Skeletal muscle cell (primary cell): ENCODE measurements at regions not wholly inside any gene's neighbourhood (a gene's known extent, or its start where the extent isn't known, plus 50 kb on each side); places are given as distances from the start of the nearest gene placed in this dataset.

Experiments
- DNase-seq: peaks from one replicate; pipeline ENCODE4 v3.0.0-alpha.2; 2010; ENCODE audit warnings: low read depth
- H3K4me3 ChIP-seq: 2 replicates; pipeline ENCODE4 v1.5.1; 2011; ENCODE audit warnings: low read depth, mild to moderate bottlenecking, control low read depth, low read length, moderate library complexity

DNA sequence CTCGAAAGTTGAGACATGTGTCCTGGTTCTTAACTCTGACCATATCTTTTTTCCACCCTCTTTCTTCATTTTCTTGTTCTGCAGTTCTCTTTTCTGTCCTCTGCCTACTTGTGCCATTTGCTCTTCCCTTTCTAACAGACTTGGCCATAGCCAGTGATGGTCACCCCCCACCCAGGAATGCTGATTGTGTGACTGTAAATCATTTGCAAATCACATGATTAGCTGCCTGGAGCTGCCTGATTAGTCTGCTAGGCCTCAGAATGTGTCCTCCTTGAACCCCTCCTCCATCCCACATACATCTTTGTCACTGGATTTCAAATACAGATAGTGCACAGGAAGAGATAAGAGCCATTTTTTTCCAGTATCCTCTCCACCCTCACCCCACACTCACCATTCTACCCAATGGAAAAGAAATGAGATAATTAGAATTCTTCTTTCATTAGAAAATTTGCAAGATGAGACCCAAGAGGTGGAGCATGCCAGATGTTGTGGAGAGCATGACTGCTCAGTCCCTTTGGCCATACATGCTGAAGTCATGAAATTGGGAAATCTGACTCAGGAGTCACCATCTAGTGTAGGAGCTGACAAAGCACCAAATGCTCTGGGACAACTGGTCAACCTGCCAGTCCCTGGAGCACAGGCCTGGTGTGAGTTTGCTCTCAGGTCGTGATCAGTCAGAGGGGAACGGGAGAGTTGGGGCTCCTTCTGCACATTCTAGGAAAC is 538.2 kb downstream of the CCDC171 start:
- no peak overlapping the region for H3K4me3 ChIP-seq
- no peak for DNase-seq

DNA sequence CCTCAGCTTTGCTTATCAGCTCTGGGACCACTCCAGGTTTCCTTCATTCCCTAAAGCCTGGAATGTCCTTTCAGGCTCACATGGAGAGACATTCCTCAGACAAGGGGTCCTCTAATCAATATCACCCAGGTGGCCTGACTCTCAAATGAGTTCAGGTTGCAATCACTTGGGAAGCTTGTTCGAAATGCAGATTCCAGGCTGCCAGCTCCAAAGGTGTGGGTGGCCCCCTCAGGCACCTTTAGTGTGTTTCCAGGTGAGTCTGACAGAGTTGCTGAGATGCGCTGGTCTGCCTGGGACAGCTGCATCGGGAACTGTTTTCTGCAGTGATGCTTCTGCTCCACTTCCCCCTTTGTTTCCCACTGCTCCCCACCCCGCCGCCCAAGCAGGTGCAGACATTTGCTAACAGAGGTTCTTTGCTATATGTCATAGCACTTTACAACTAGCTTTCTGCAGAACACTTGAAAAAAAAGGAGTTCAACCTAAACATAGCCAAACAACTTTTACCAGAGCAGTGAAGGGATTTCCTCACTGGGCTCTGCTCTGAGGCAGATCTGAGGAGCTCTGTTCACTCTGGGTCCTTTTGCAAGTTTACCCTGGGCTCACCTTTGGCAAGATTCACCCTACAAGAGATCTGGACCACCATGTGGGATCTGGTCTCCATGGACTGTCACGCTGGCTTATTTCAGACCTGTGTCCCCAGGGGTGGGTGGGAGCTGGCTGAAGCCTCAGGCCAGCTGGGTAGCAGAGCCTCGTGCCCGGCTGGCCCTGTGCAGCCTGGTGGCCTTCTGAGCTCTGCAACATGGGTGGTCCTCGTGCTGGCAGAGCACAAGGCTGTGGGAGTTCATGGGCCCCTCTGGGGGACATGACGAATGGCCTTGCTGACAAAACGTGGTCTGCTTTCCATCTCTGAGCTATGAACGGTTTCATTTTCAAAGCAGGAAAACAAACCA is 539.6 kb downstream of the CCDC171 start:
- no peak overlapping the region for H3K4me3 ChIP-seq
- peak; percentile 51 for DNase-seq

DNA sequence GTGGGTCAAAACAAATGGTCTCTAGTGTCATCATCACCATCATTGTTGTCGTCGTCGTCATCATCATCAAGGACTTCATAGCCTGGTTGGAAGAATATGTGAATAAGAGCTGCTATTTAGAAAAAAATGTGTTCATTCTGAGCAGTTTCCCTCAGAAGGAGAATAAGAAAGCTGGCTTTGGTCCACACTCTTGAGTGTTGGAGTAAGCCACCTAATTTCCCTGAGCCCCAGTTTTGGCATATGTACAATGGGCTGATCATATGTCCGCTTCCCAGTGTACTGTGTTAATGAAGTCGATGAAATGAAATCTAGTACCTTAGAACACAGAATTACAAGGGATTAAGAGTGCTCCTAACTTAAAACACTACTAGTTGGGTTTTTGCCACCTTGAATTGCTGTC is 545.5 kb downstream of the CCDC171 start:
- no peak for DNase-seq
- no peak overlapping the region for H3K4me3 ChIP-seq

DNA sequence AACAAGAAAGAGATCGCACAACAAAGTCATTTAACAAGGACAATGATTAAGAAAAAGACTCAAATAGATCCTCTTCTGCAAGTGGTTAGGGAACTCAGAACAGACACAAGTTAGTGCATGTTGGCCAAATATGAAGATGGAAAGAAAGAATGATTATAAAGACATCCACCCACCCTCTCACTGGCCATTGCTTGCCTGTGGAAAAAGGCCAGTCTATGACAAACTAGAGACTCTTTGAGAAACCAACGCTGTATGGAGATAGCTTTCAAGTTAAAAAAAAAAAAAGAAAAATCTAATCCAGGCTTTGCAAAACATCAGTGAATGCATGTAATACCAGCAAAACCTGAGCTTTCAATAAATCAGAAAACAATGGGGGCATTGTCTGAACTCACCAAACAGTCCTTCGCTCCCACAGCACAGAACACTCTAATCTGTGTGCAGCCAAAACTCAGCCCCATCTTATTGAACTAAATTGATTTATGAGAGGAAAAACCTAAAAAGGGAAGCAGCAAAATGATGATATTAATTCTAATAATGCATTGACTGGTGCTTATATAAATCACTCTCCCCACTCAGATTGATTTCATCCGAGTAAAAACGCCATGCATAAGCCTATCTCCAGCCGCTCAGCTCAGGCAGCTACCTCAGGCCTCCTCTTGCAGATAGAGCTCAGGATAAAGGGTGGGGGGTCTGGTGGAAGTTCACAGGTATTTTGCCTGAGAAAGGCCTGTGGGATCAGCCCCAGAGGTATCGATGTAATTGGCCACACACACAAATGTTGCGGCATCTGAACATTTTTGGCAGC is 547.1 kb downstream of the CCDC171 start:
- no peak for DNase-seq
- H3K4me3 ChIP-seq: no peak overlapping the region

DNA sequence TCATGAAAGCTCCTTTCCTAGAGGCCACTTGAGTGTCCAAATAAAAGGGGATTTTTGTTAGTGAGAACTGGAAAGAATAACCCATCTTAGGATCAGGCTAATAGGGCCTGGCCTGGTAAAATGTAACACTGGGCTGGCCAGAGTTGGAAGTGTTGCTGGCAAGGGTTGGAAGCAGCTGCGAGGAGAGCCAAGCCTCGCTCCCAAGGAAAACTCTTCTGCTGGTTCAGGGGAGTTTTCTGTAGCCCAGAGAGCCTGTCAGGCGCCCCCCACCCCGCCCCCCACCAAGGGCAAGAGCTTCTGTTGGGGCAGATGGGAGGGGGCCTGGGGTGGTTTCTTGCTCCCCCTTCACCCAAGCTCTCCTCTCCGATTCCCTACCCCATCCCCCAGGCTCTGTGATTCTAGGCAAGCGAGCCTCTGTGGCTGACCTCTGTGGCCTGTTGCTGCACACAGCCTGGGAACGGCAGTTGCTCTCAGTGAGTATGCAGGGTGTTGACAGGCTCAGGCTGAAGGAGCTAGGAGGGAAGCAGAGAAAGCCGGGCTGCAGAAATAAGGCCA is 547.8 kb downstream of the CCDC171 start:
- no peak overlapping the region for H3K4me3 ChIP-seq
- DNase-seq: peak; percentile 82

DNA sequence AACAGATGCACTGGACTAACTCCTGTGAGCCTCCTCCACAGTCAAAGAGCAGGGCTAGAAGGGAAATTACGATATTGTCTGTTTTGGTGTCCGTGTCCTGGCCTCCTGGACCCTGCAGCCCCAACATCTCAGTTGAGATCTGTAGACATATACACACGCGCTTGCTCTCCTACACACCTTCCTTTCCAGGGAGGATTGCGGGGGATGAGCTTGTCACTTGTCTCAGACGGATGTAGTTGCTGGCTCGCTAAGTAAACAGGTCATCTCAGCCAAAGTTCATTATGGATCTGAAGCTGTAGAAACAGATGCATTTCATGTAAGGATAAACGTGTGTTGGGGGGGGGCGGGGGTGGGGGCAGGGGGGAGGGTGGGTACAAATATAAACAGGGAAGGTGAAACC is 549.3 kb downstream of the CCDC171 start:
- no peak for DNase-seq
- H3K4me3 ChIP-seq: no peak overlapping the region

DNA sequence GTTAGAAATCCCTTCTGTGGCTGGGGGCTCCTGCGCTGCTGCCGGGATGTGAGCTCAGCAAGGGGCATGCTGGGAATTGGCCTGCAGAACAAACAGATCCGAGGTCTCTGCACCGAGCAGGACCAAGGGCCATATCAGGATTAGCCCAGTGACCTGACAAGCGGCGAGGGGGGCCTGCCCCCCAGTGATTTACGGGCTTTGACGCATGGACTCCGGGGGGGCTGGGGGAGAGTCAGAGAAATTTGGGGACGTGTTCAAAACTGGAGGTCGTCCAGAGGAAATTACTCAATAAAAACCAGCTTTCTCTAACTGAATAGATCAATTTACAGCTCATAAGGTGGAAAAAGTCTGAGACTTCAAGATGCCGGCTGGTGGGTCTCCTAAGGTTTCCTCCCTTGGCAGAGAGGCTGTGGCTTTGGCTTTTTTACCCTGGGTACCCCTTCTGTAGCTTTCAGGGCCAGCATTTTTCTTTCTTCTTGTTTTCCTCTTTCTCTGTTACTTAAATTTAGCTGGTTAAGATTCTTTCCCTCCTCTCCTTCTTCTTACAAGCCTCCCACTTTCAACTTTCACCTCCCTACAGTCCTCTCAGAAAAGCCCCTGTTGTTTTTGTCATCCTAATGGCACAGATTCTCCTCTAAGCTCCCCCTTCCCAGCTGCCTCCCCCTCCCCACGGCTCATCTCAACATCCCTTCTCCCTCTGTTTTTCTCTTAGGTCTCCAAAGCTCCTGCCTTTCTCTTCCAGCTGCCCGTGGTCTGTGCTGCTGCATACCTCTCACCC is 551.0 kb downstream of the CCDC171 start:
- H3K4me3 ChIP-seq: no peak overlapping the region
- DNase-seq: peak; percentile 64

DNA sequence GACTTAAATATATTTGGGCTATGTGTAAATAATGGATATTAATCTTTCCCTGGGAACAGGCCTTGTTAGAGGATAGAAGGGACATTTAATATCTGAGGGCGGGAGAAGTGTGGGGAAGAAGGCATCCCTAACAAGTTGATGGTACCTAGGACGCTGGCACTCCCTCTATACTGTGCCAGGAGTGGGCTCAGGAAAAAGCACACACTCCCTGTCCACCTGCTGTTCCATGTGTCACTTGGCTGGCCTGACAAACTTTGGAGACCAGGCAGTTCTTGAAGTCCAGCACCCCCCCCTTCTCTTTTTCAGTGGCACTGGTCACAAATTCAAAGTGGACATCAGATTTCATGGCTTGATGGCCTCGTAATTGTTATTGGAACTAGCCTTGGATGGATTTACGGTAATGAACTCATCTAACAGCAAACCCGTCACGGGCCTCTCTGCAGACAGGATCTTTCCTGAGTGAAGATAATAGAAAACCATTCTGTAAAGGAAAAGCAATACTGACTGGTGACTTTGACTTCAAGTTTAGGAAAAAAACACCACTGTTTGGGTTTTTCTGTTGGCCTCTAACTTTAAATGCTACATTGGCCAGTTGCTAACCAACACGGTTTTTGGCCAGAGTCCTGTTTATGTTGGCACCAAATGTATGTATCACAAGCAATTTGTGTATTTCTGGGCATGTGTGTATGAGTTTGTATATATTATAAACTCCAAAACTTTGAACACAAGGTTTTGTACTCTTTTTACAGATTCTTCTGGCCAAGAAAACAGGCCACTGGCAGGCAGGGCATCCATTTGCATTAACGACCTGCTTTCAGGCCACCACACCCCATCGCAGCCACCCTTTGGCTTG is 552.6 kb downstream of the CCDC171 start:
- no peak overlapping the region for H3K4me3 ChIP-seq
- DNase-seq: no peak

DNA sequence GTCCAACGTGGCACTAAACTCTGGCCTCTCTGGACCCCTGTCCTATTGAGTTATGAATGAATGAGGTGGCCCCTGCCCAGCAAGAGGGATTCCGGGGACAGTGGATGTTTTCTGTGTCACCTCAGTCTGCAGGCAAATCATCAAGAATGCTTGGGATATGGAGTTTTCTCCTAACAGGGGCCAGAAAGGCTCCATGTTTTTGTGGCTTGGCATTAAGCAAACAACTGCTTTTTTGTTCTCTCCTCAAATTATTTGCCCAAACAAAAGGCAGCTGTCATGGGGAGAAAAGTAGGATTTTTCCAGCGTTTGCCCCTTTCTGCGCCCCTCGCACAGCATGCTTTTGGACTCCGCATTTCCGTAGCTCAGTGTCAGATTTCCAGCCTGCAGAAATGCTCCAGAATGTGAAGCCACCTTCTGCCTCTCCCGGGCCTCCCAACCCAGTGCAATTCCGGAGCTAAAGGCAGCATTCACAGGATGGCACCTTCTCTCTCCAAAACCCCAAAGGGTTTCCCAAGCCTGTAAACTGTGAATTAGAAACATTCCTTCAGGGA is 553.3 kb downstream of the CCDC171 start:
- no peak overlapping the region for H3K4me3 ChIP-seq
- DNase-seq: no peak

DNA sequence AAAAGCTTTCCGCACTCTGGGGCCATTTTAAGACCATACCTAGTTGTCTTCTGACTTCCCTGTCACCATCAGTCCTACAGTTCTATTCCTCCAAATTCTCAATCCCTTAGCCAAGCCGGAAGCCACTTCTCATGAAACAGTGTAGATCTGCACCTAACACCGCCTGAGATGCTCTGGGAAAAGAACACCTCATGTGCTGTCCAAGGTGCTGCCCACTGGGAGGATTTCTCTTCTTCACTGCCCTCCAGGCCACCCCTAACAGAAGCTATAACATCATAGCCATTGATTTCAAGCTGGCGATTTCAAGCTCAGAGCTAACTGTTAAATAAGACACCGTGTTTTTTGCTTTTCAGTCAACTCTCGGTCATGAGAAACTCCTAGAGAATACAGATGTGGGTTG is 559.3 kb downstream of the CCDC171 start:
- no peak for DNase-seq
- H3K4me3 ChIP-seq: no peak overlapping the region

DNA sequence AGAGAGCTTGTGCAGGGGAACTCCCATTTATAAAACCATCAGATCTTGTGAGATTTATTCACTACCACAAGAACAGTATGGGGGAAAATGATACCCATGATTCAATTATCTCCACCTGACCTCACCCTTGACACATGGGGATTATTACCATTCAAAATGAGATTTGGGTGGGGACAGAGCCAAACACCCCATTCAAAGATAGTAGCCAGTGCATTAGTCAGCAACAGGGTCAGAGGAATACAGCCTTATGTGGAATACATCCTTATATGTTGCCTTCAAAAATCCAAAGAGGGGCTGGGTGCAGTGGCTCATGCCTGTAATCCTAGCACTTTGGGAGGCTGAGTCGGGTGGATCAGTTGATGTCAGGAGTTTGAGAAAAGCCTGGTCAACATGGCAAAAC is 563.2 kb downstream of the CCDC171 start:
- no peak overlapping the region for H3K4me3 ChIP-seq
- DNase-seq: no peak

DNA sequence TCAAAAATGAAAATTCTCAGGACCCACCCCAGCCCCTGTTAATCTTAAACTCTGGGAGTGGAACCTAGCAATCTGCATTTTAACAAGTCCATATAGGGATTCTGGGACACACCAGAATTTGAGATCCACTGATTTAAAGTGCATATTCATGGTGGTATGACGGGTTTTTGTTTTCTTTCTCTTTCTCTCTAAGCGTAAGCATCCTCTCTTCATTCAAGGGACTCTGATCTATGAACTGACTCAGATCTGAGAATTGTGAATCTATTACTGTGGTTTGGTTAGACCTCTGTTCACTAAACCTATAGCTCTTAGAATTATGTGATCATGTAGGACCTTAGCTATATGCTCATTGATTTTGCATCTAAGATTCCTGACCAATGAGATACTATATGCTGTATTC is 565.2 kb downstream of the CCDC171 start:
- no peak for DNase-seq
- no peak overlapping the region for H3K4me3 ChIP-seq

DNA sequence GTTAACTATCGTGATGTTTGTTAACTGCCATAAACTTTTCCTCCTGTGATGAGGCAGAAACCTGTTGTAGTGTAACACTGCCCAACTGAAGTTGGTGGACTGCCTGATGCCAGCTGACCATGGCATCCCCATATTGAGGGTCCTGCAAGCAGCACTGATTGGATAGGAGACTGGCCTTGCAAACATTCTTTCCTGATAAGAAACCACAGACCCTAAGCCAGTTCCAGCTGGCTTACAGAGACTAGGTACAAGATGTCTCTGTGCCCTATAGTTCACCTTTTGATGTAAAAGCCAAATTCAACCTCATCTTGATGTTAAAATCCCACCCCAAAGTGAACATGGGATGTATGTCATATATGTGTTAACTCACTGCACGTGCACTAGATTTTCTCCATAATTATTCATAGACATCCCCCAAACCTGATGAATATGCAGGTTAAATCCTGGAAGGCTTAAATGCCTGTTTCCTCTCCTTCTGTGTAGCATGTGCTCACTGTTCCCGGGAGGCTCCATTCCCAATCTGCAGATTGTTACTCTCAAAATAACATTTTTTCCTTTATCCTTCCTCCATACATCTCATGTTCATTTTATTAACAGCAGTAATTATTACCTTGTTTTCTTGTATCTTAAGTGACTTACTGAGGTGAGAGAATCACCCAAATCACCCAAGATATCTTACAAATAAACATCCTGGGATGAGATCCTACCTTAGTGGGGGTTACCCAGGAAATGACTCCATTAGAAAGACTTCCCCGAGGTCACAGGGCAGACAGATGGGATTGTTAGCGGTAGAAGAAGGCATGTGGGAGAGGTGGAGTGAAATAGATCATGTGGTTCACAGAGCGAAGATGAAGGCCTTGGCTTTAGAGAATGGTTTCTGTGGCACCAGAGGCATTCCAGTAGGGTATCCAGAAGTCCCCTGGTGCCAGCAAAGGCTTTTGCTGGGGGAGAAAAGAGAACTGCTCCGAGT is 566.7 kb downstream of the CCDC171 start:
- no peak overlapping the region for H3K4me3 ChIP-seq
- DNase-seq: no peak

DNA sequence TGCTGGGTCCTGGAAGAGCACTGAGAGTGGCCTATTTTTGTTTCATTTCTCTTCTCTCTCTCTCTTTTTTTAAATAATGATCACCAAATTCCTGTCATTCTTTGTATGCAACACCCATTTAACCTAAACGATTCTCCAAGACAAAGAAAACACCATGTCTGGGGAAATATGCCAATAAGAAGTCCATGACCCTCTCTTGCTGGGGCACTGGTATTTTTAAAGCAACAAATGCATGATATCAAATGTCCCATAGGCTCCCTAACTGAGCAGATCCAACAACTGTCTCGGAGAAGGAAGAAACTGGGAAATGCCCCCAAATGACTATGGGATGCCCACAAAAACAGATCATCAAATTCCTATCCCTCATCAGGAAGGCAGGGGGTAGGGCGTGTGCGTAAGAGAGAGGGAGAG is 567.4 kb downstream of the CCDC171 start:
- H3K4me3 ChIP-seq: no peak overlapping the region
- DNase-seq: no peak

DNA sequence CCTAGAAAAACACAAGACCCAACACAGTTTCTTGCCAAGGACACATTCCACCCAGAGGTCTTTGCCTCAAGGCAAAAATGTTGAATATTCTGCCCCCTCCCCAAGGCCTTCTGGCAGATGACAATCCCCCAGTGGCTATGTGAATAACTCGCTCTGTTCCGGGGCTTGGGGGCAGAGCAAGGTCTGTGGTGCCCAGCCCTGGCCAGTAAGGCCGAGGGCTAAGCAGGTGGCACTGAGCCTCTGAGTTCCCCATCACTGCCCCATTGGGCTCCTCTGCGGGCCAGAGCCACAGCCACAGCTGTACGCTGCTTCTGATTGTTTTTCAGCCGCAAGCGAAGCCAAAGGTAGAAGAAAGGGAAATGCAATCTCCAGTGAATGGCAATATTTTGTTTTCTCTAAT is 567.9 kb downstream of the CCDC171 start:
- no peak for DNase-seq
- H3K4me3 ChIP-seq: no peak overlapping the region

DNA sequence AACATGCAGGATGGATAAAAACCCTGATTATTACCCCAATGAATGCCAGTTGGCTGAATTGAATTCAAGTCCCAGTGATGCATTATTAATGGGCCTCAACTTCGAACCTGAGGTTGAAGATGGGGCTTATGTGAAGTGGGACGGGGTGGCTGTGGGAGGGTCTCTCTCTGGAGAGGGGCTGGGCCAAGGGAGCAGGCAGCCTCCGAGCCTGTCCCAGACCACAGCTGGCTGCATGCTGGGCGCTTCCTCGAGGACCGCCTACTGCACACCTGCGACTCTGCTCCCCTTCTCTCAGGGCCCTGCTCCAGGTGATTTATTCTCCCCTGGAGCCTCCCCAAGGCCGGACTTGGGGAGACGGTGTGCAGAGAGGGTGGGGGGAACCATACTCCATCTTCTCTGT is 568.3 kb downstream of the CCDC171 start:
- DNase-seq: no peak
- H3K4me3 ChIP-seq: no peak overlapping the region
